ENCODE measurements at regions not wholly inside any gene's neighbourhood (a gene's known extent, or its start where the extent isn't known, plus 50 kb on each side); places are given as distances from the start of the nearest gene placed in this dataset.

GRCh38 chr6:167496707-167497106 is 171.8 kb downstream of the TTLL2 start:
- Histone ChIP-seq H3K9me3 (no peaks in the 10 kb centered on the region), H3K36me3 (no peaks in the 10 kb centered on the region), H3K4me1 (no peaks in the 10 kb centered on the region), H3K27me3 (no peaks in the 10 kb centered on the region), H3K27ac (no peak overlapping the region), H3K4me3 (no peak overlapping the region)
- TF ChIP-seq, protein P1, sequence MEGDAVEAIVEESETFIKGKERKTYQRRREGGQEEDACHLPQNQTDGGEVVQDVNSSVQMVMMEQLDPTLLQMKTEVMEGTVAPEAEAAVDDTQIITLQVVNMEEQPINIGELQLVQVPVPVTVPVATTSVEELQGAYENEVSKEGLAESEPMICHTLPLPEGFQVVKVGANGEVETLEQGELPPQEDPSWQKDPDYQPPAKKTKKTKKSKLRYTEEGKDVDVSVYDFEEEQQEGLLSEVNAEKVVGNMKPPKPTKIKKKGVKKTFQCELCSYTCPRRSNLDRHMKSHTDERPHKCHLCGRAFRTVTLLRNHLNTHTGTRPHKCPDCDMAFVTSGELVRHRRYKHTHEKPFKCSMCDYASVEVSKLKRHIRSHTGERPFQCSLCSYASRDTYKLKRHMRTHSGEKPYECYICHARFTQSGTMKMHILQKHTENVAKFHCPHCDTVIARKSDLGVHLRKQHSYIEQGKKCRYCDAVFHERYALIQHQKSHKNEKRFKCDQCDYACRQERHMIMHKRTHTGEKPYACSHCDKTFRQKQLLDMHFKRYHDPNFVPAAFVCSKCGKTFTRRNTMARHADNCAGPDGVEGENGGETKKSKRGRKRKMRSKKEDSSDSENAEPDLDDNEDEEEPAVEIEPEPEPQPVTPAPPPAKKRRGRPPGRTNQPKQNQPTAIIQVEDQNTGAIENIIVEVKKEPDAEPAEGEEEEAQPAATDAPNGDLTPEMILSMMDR (IDR thresholded peaks at IDR 0.05): no peak
- DNase-seq (peak in 1 of 6 donors; percentile 31), FAIRE-seq (no peak), ATAC-seq (no peak)
- WGBS, 2 donors: 71 to 73% methylated on average over 7 of the region's 7 CpGs
- intact Hi-C loops (cut with DNase I): no loop called here

GRCh38 chr6:167497428-167498056 is 172.7 kb downstream of the TTLL2 start:
- WGBS, 2 donors: 83 to 91% methylated on average over 14 of the region's 14 CpGs
- no peaks in the 10 kb centered on the region for H3K9me3 ChIP-seq
- H3K4me1 ChIP-seq: no peaks in the 10 kb centered on the region
- no peak for DNase-seq
- H3K4me3 ChIP-seq: no peak overlapping the region
- no peak for FAIRE-seq
- intact Hi-C loops (cut with DNase I): no loop called here
- no peak overlapping the region for H3K27ac ChIP-seq
- TF ChIP-seq, protein P1 (IDR thresholded peaks at IDR 0.05): no peak
- no peaks in the 10 kb centered on the region for H3K27me3 ChIP-seq
- H3K36me3 ChIP-seq: no peaks in the 10 kb centered on the region
- ATAC-seq: no peak

- no peaks in the 10 kb centered on the region for H3K4me1 ChIP-seq
- H3K27ac ChIP-seq: no peak overlapping the region
- ATAC-seq (no peak), DNase-seq (no peak), FAIRE-seq (no peak)
- intact Hi-C loops (cut with DNase I): no loop called here
- H3K36me3 ChIP-seq: no peaks in the 10 kb centered on the region
- no peak overlapping the region for H3K4me3 ChIP-seq
- WGBS, 2 donors: 60 to 75% methylated on average over 7 of the region's 7 CpGs
- TF ChIP-seq, protein P1 (IDR thresholded peaks at IDR 0.05): no peak
- no peaks in the 10 kb centered on the region for H3K9me3 ChIP-seq
- H3K27me3 ChIP-seq: no peaks in the 10 kb centered on the region
Observed at GRCh38 chr6:167499161-167499660, 174.3 kb downstream of the TTLL2 start.

DNA sequence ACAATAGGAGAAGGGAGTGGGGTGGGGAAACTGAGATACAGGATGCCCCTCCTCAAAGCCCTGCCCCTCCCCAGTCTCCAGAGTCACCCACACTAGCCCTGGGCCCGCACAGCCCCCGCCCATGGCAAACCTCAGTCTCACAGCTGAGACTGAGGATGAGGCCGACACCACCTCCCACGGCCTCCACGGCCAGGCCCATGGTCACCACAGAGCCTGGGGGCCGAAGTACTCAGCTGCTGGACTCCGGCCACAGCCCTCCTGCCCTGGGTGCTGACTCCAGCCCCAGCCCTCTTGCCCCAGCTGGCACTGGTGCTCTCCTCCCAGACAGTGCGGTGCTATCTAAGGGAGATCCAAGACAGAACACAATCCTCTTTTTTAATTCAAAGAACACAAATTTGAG is 176.1 kb downstream of the TTLL2 start:
- Histone ChIP-seq H3K27me3 (no peaks in the 10 kb centered on the region), H3K36me3 (no peaks in the 10 kb centered on the region), H3K4me1 (no peaks in the 10 kb centered on the region), H3K9me3 (no peaks in the 10 kb centered on the region), H3K27ac (no peak overlapping the region), H3K4me3 (no peak overlapping the region)
- intact Hi-C loops (cut with DNase I): loop anchor here in 2 of 3 donors (5.0 to 10.0 kb wide), 2 partner anchors 401 to 404 kb away; no protein-coding TSS in a partner anchor
- DNase-seq (no peak), ATAC-seq (no peak), FAIRE-seq (no peak)
- 71 to 85% methylated on average over 8 of the region's 8 CpGs for WGBS, 2 donors
- TF ChIP-seq, protein P1 (IDR thresholded peaks at IDR 0.05): no peak

GRCh38 chr6:167501831-167502385 is 177.0 kb downstream of the TTLL2 start:
- 30 to 31% methylated on average over 19 of the region's 19 CpGs for WGBS, 2 donors
- no peak for FAIRE-seq

More at GRCh38 chr6:167501831-167502385, 177.0 kb downstream of the TTLL2 start:
- no peaks in the 10 kb centered on the region for H3K4me1 ChIP-seq
- no peak overlapping the region for H3K4me3 ChIP-seq
- H3K27me3 ChIP-seq: no peaks in the 10 kb centered on the region
- no peak overlapping the region for H3K27ac ChIP-seq
- intact Hi-C loops (cut with DNase I): loop anchor here in 2 of 3 donors (5.0 to 10.0 kb wide), 2 partner anchors 400 to 403 kb away; no protein-coding TSS in a partner anchor
- no peaks in the 10 kb centered on the region for H3K9me3 ChIP-seq
- no peaks in the 10 kb centered on the region for H3K36me3 ChIP-seq
- peak; percentile 50 to 82 (median 70) for DNase-seq
- ATAC-seq: peak; percentile 93 to 99 (median 96)
- TF ChIP-seq, protein P1 (IDR thresholded peaks at IDR 0.05): peak; percentile 9 to 51 (median 36)
